ENCODE measurements at regions not wholly inside any gene's neighbourhood (a gene's known extent, or its start where the extent isn't known, plus 50 kb on each side); places are given as distances from the start of the nearest gene placed in this dataset.

GRCh38 chr20:4318891-4319290, 69.8 kb upstream of the ADRA1D start:
- POLR2A ChIA-PET (ENCODE audit: partially characterized antibody), result no interaction called here
- no peak overlapping the region for H3K18ac ChIP-seq (ENCODE audit: extremely low read depth, low read length)
- H3K4ac ChIP-seq (replicated peaks; ENCODE audit: insufficient read length, low read depth, low read length), result no peak overlapping the region

More at GRCh38 chr20:4318891-4319290, 69.8 kb upstream of the ADRA1D start:
- Histone ChIP-seq H3K36me3 (ENCODE audit: control insufficient read depth in 2 of 4, insufficient read depth in 4 of 4, low read length in 3 of 4) (no peaks in the 10 kb centered on the region), H2BK5ac (ENCODE audit: low read depth, low read length) (no peak overlapping the region), H3K14ac (ENCODE audit: insufficient read length) (no peak overlapping the region), H2BK12ac (ENCODE audit: low read depth, low read length) (no peak overlapping the region), H2BK20ac (ENCODE audit: low read length) (no peak overlapping the region), H3K4me3 (ENCODE audit: extremely low read depth in 1 of 4, insufficient read depth in 2 of 4, low read depth in 3 of 4, low read length in 4 of 4) (no peak overlapping the region), H3K56ac (replicated peaks; ENCODE audit: insufficient read length, low read depth, low read length) (no peak overlapping the region), H3K9me3 (ENCODE audit: insufficient read depth in 2 of 2, low read depth in 1 of 2, low read length in 1 of 2) (no peaks in the 10 kb centered on the region; a peak in 1 of 4 replicates), H3K27me3 (replicated peaks in 1 of 4; ENCODE audit: control insufficient read depth in 3 of 4, extremely low read depth in 1 of 4, insufficient read depth in 3 of 4, low read length in 3 of 4) (no peaks in the 10 kb centered on the region), H3K79me2 (ENCODE audit: control insufficient read depth in 1 of 2, insufficient read depth in 2 of 2, low read length in 2 of 2) (no peaks in the 10 kb centered on the region), H3K27ac (ENCODE audit: low read depth, low read length) (no peak overlapping the region), H4K91ac (replicated peaks; ENCODE audit: insufficient read length, low read length) (no peak overlapping the region), H3K9ac (replicated peaks in 1 of 4; ENCODE audit: extremely low read depth in 1 of 4, low read depth in 3 of 4, low read length in 3 of 4) (no peak overlapping the region), H2AK5ac (ENCODE audit: low read depth, low read length) (no peak overlapping the region), H3K4me1 (replicated peaks in 1 of 4; ENCODE audit: control insufficient read depth in 3 of 4, insufficient read depth in 4 of 4, low read length in 3 of 4) (no peaks in the 10 kb centered on the region), H3K4me2 (ENCODE audit: insufficient read depth in 1 of 2, low read depth in 2 of 2, low read length in 2 of 2) (no peak overlapping the region), H2BK120ac (replicated peaks; ENCODE audit: low read depth, low read length) (no peak overlapping the region), H3K79me1 (ENCODE audit: low read depth, low read length) (no peaks in the 10 kb centered on the region), H3K23ac (ENCODE audit: insufficient read length) (no peak overlapping the region), H4K20me1 (replicated peaks in 1 of 2; ENCODE audit: control insufficient read depth in 1 of 2, insufficient read depth in 2 of 2, low read length in 2 of 2) (no peaks in the 10 kb centered on the region), H3K23me2 (ENCODE audit: low read depth, low read length) (no peaks in the 10 kb centered on the region), H4K5ac (ENCODE audit: insufficient read length, low read depth, low read length) (no peak overlapping the region), H4K8ac (ENCODE audit: extremely low read depth, insufficient read depth, low read length) (no peak overlapping the region), H2BK15ac (ENCODE audit: low read length) (no peak overlapping the region), H2AFZ (ENCODE audit: low read length) (no peak overlapping the region)
- TF ChIP-seq, protein P1, sequence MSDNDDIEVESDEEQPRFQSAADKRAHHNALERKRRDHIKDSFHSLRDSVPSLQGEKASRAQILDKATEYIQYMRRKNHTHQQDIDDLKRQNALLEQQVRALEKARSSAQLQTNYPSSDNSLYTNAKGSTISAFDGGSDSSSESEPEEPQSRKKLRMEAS (IDR thresholded peaks at IDR 0.05), result no peak
- TF ChIP-seq SAP30 (IDR thresholded peaks at IDR 0.05; ENCODE audit: insufficient read depth, insufficient replicate concordance, low read length) (no peak), SP2 (IDR thresholded peaks at IDR 0.05; ENCODE audit: low read length) (no peak), E2F6 (IDR thresholded peaks at IDR 0.05) (no peak), BRCA1 (IDR thresholded peaks at IDR 0.05; ENCODE audit: low read depth, low read length) (no peak), CBX5 (IDR thresholded peaks at IDR 0.05; ENCODE audit: low read depth, low read length) (no peak), CBX8 (IDR thresholded peaks at IDR 0.05; ENCODE audit: borderline replicate concordance, low read depth, low read length) (no peak), YY1 (IDR thresholded peaks at IDR 0.05; ENCODE audit: low read depth, low read length) (no peak), TCF12 (IDR thresholded peaks at IDR 0.05; ENCODE audit: low read depth, low read length) (no peak), KDM5A (IDR thresholded peaks at IDR 0.05; ENCODE audit: low read length) (no peak), SRF (IDR thresholded peaks at IDR 0.05; ENCODE audit: low read depth, low read length) (no peak), KDM1A (IDR thresholded peaks at IDR 0.05; ENCODE audit: borderline replicate concordance, low read length) (no peak), ASH2L (IDR thresholded peaks at IDR 0.05; ENCODE audit: low read length) (no peak), BACH1 (IDR thresholded peaks at IDR 0.05; ENCODE audit: low read length) (no peak)
- FAIRE-seq (no peak), DNase-seq (ENCODE audit: low read depth in 1 of 2, low spot score in 2 of 2) (no peak)
- CTCF ChIA-PET (ENCODE audit: partially characterized antibody), result interaction anchor here (0.5 kb wide), 1 partner anchor 190 kb away, joined by 3 read pairs; no protein-coding TSS in a partner anchor

All from H1 (cell line).